AG04449 (cell line): ENCODE measurements at regions not wholly inside any gene's neighbourhood (a gene's known extent, or its start where the extent isn't known, plus 50 kb on each side); places are given as distances from the start of the nearest gene placed in this dataset.
"Not testable (repeated sequence)": the region's sequence is repeated elsewhere in the genome, so short reads cannot be mapped to it uniquely, and the experiment has no call there.

ENCODE experiments used
- CTCF ChIA-PET: fragments of 350-600 bp; formaldehyde crosslinking; extraction: SDS; loops from one replicate; lab custom pipeline; 2021; ENCODE audit warnings: antibody characterized with exemption; lab: Yijun Ruan, JAX
- POLR2A ChIA-PET: fragments of 400-600, 350-600 bp; formaldehyde crosslinking; extraction: SDS; loops from one replicate; lab custom pipeline; 2020; ENCODE audit warnings: antibody characterized with exemption, inconsistent platforms; lab: Yijun Ruan, JAX
- DNase-seq: peaks from one replicate; pipeline ENCODE4 v3.0.0-alpha.2; 2010; ENCODE audit warnings: low read depth, low spot score
- H3K4me3 ChIP-seq: 2 replicates; pipeline ENCODE4 v1.5.1; 2011; ENCODE audit warnings: low read depth, mild to moderate bottlenecking, control low read depth, low read length
- CTCF ChIP-seq: IDR thresholded peaks from one replicate; pipeline ENCODE4 v1.5.1; 2011; ENCODE audit warnings: mild to moderate bottlenecking, moderate library complexity, low read length, control low read depth, inconsistent platforms; ENCODE audit not compliant: insufficient read depth; ENCODE audit errors: missing control alignments

GRCh38 chr14:29982171-29982570 lies 54.5 kb upstream of the PRKD1 start:
- no peak overlapping the region for H3K4me3 ChIP-seq
- POLR2A ChIA-PET = no interaction called here
- no peak for DNase-seq
- TF ChIP-seq CTCF = no peak
- CTCF ChIA-PET = no interaction called here

- ChIA-PET CTCF (no interaction called here), POLR2A (no interaction called here)
- TF ChIP-seq CTCF = no peak
- DNase-seq = no peak
- H3K4me3 ChIP-seq = no peak overlapping the region
Measured at GRCh38 chr14:29982993-29983392, 55.3 kb upstream of the PRKD1 start.

GRCh38 chr14:29990344-29990857 lies 62.8 kb upstream of the PRKD1 start:
- POLR2A ChIA-PET, H3K4me3 ChIP-seq, DNase-seq, CTCF ChIA-PET: not testable (repeated sequence)

GRCh38 chr14:29990993-29991392 lies 63.3 kb upstream of the PRKD1 start:
- POLR2A ChIA-PET = no interaction called here
- no peak overlapping the region for H3K4me3 ChIP-seq
- no peak for TF ChIP-seq CTCF
- CTCF ChIA-PET = no interaction called here
- DNase-seq = no peak

GRCh38 chr14:29993143-29993542 lies 65.5 kb upstream of the PRKD1 start:
- ChIA-PET POLR2A (no interaction called here), CTCF (no interaction called here)
- no peak for TF ChIP-seq CTCF
- no peak overlapping the region for H3K4me3 ChIP-seq
- no peak for DNase-seq

GRCh38 chr14:29999013-29999539 lies 71.4 kb upstream of the PRKD1 start:
- DNase-seq = no peak
- ChIA-PET POLR2A (no interaction called here), CTCF (interaction anchor here (1.2 to 1.3 kb wide), 3 partner anchors 216 to 450 kb away, joined by 3 to 7 read pairs (median 5); no protein-coding TSS in a partner anchor)
- TF ChIP-seq CTCF = no peak
- no peak overlapping the region for H3K4me3 ChIP-seq

- ChIA-PET CTCF (interaction anchor here (2.5 kb wide), 1 partner anchor 454 kb away, joined by 22 read pairs; no protein-coding TSS in a partner anchor), POLR2A (no interaction called here)
Measured at GRCh38 chr14:30002859-30003258, 75.2 kb upstream of the PRKD1 start.

More at GRCh38 chr14:30002859-30003258, 75.2 kb upstream of the PRKD1 start:
- H3K4me3 ChIP-seq = no peak overlapping the region
- DNase-seq = no peak
- TF ChIP-seq CTCF = no peak
